GM12878 (cell line): ENCODE measurements at regions not wholly inside any gene's neighbourhood (a gene's known extent, or its start where the extent isn't known, plus 50 kb on each side); places are given as distances from the start of the nearest gene placed in this dataset.

Source experiments
- NBN ChIP-seq: fragments of 450-650 bp; IDR thresholded peaks from 2 replicates; pipeline ENCODE4 v1.6.1; 2016
- NRF1 ChIP-seq: conservative IDR thresholded peaks from 2 replicates; pipeline ENCODE4 v1.6.1; 2011; ENCODE audit warnings: mild to moderate bottlenecking, low read depth, low read length, improper control_type of control experiment
- POU2F2 ChIP-seq: IDR thresholded peaks from 3 replicates; pipeline ENCODE4 v1.6.1; 2011; ENCODE audit warnings: low read depth, mild to moderate bottlenecking, low read length, borderline replicate concordance
- SUPT20H ChIP-seq: IDR thresholded peaks from 2 replicates; pipeline ENCODE4 v1.6.1; 2011; ENCODE audit warnings: low read depth, mild to moderate bottlenecking, low read length, moderate library complexity, borderline replicate concordance; ENCODE audit not compliant: control insufficient read depth
- TARDBP ChIP-seq: IDR thresholded peaks from 2 replicates; pipeline ENCODE4 v1.6.1; 2016; ENCODE audit warnings: borderline replicate concordance
- WRNIP1 ChIP-seq: IDR thresholded peaks from 2 replicates; pipeline ENCODE4 v1.6.1; 2011; ENCODE audit warnings: low read depth, low read length, improper control_type of control experiment, borderline replicate concordance
- ZZZ3 ChIP-seq: IDR thresholded peaks from 2 replicates; pipeline ENCODE4 v1.6.1; 2011; ENCODE audit warnings: low read depth; ENCODE audit not compliant: control insufficient read depth, insufficient read length
- TF ChIP-seq, protein P1 (sequence below): IDR thresholded peaks from 2 replicates; pipeline ENCODE4 v1.6.1; 2011; ENCODE audit warnings: borderline replicate concordance, low read depth, mild to moderate bottlenecking, moderate library complexity, low read length; ENCODE audit not compliant: insufficient read depth, poor library complexity, severe bottlenecking
- TF ChIP-seq, protein P2 (sequence below): fragments of 450-650 bp; IDR thresholded peaks from 2 replicates; pipeline ENCODE4 v1.6.1; 2017; ENCODE audit warnings: low read depth, mild to moderate bottlenecking, moderate library complexity
- TF ChIP-seq, protein P3 (sequence below): IDR thresholded peaks from 2 replicates; pipeline ENCODE4 v1.6.1; 2012; ENCODE audit warnings: low read length, inconsistent platforms

DNA sequence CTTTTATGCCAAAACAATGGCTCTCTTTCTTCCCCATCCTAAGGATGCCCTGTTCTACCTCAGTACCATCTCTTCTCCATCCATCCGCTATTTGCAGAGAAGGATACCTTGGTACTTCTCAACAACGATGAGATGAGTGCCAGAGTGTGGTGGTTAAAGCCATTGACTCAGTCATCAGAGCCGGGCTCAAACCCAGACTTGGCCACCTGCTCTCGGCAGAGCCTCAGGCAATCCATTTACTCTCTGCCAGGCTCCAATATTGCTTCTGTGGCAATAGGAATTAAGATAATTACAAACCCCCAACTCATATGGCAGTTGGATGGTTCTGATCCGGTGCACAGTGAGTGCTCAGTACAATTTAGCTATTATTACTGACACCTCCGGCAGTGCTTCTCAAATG, 121.3 kb downstream of the PRLHR start (continued):
- TF ChIP-seq POU2F2: no peak
- TF ChIP-seq, protein P1, sequence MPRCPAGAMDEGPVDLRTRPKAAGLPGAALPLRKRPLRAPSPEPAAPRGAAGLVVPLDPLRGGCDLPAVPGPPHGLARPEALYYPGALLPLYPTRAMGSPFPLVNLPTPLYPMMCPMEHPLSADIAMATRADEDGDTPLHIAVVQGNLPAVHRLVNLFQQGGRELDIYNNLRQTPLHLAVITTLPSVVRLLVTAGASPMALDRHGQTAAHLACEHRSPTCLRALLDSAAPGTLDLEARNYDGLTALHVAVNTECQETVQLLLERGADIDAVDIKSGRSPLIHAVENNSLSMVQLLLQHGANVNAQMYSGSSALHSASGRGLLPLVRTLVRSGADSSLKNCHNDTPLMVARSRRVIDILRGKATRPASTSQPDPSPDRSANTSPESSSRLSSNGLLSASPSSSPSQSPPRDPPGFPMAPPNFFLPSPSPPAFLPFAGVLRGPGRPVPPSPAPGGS: no peak
- TF ChIP-seq WRNIP1: no peak
- TF ChIP-seq SUPT20H: no peak
- no peak for TF ChIP-seq NRF1
- TF ChIP-seq ZZZ3: no peak
- no peak for TF ChIP-seq NBN
- TF ChIP-seq TARDBP: no peak
- TF ChIP-seq, protein P2, sequence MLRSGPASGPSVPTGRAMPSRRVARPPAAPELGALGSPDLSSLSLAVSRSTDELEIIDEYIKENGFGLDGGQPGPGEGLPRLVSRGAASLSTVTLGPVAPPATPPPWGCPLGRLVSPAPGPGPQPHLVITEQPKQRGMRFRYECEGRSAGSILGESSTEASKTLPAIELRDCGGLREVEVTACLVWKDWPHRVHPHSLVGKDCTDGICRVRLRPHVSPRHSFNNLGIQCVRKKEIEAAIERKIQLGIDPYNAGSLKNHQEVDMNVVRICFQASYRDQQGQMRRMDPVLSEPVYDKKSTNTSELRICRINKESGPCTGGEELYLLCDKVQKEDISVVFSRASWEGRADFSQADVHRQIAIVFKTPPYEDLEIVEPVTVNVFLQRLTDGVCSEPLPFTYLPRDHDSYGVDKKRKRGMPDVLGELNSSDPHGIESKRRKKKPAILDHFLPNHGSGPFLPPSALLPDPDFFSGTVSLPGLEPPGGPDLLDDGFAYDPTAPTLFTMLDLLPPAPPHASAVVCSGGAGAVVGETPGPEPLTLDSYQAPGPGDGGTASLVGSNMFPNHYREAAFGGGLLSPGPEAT: no peak
- TF ChIP-seq, protein P3, sequence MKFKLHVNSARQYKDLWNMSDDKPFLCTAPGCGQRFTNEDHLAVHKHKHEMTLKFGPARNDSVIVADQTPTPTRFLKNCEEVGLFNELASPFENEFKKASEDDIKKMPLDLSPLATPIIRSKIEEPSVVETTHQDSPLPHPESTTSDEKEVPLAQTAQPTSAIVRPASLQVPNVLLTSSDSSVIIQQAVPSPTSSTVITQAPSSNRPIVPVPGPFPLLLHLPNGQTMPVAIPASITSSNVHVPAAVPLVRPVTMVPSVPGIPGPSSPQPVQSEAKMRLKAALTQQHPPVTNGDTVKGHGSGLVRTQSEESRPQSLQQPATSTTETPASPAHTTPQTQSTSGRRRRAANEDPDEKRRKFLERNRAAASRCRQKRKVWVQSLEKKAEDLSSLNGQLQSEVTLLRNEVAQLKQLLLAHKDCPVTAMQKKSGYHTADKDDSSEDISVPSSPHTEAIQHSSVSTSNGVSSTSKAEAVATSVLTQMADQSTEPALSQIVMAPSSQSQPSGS: no peak
